ENCODE measurements at regions not wholly inside any gene's neighbourhood (a gene's known extent, or its start where the extent isn't known, plus 50 kb on each side); places are given as distances from the start of the nearest gene placed in this dataset.

GRCh38 chr13:68007576-68007975, 777.4 kb upstream of the PCDH9 start:
- H3K9me3 Mint-ChIP-seq, result peaks cover 25% of the 10 kb centered on the region
- H3K4me1 Mint-ChIP-seq (ENCODE audit: low read depth), result no peaks in the 10 kb centered on the region
- no peak overlapping the region for H3K4me3 Mint-ChIP-seq
- no peaks in the 10 kb centered on the region for H3K27me3 Mint-ChIP-seq (ENCODE audit: low read depth)
- no peaks in the 10 kb centered on the region for H3K36me3 Mint-ChIP-seq (ENCODE audit: low read depth)
- H3K27ac Mint-ChIP-seq, result no peak overlapping the region
- DNase-seq (ENCODE audit: low spot score), result no peak

GRCh38 chr13:67996101-67996500, 766.0 kb upstream of the PCDH9 start:
- no peaks in the 10 kb centered on the region for H3K27me3 Mint-ChIP-seq (ENCODE audit: low read depth)
- no peaks in the 10 kb centered on the region for H3K36me3 Mint-ChIP-seq (ENCODE audit: low read depth)
- no peaks in the 10 kb centered on the region for H3K4me1 Mint-ChIP-seq (ENCODE audit: low read depth)
- no peak overlapping the region for H3K4me3 Mint-ChIP-seq
- peaks cover 18% of the 10 kb centered on the region for H3K9me3 Mint-ChIP-seq
- H3K27ac Mint-ChIP-seq, result no peak overlapping the region
- no peak for DNase-seq (ENCODE audit: low spot score)

- Mint-ChIP-seq H3K9me3 (peaks cover 27% of the 10 kb centered on the region), H3K4me3 (no peak overlapping the region), H3K36me3 (ENCODE audit: low read depth) (no peaks in the 10 kb centered on the region), H3K4me1 (ENCODE audit: low read depth) (no peaks in the 10 kb centered on the region), H3K27ac (no peak overlapping the region), H3K27me3 (ENCODE audit: low read depth) (no peaks in the 10 kb centered on the region)
- DNase-seq (ENCODE audit: low spot score), result no peak
These were observed 760.7 kb upstream of the PCDH9 start for GRCh38 chr13:67990868-67991267.

- H3K36me3 Mint-ChIP-seq (ENCODE audit: low read depth), result no peaks in the 10 kb centered on the region
- H3K9me3 Mint-ChIP-seq, result peaks cover 26% of the 10 kb centered on the region
- no peak for DNase-seq (ENCODE audit: low spot score)
- H3K27me3 Mint-ChIP-seq (ENCODE audit: low read depth), result no peaks in the 10 kb centered on the region
- H3K27ac Mint-ChIP-seq, result no peak overlapping the region
- no peak overlapping the region for H3K4me3 Mint-ChIP-seq
- no peaks in the 10 kb centered on the region for H3K4me1 Mint-ChIP-seq (ENCODE audit: low read depth)
These were observed 756.1 kb upstream of the PCDH9 start for GRCh38 chr13:67986234-67986633.

GRCh38 chr13:67977066-67977465, 746.9 kb upstream of the PCDH9 start:
- no peak for DNase-seq (ENCODE audit: low spot score)
- no peak overlapping the region for H3K27ac Mint-ChIP-seq

DNA sequence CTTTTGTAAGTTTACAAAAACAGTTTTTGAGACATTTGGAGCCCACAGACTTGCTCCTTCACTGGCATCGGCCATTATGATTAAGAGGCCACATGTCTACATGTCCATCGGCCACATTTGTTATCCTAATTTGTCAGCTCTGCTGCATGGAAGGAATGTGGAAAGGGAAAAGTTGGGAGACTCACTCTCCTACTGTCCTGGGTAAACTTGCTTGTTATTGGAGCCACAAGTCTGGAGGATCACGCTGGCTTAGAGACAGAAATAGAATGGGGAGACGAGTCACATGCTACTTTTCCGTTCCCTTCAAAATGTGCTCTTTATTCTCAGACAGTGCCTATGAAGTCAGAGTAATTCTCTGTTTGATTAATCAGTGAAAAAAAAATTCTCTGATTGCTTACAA, 741.2 kb upstream of the PCDH9 start:
- no peaks in the 10 kb centered on the region for H3K4me1 Mint-ChIP-seq (ENCODE audit: low read depth)
- no peak overlapping the region for H3K27ac Mint-ChIP-seq
- no peaks in the 10 kb centered on the region for H3K36me3 Mint-ChIP-seq (ENCODE audit: low read depth)
- peaks cover 20% of the 10 kb centered on the region for H3K9me3 Mint-ChIP-seq
- H3K4me3 Mint-ChIP-seq, result no peak overlapping the region
- H3K27me3 Mint-ChIP-seq (ENCODE audit: low read depth), result no peaks in the 10 kb centered on the region
- DNase-seq (ENCODE audit: low spot score), result no peak

More at GRCh38 chr13:67977066-67977465, 746.9 kb upstream of the PCDH9 start:
- Mint-ChIP-seq H3K27me3 (ENCODE audit: low read depth) (no peaks in the 10 kb centered on the region), H3K4me1 (ENCODE audit: low read depth) (no peaks in the 10 kb centered on the region), H3K36me3 (ENCODE audit: low read depth) (no peaks in the 10 kb centered on the region), H3K4me3 (no peak overlapping the region), H3K9me3 (peaks cover 17% of the 10 kb centered on the region)

GRCh38 chr13:67967031-67967430, 736.9 kb upstream of the PCDH9 start:
- no peaks in the 10 kb centered on the region for H3K36me3 Mint-ChIP-seq (ENCODE audit: low read depth)
- peaks cover 33% of the 10 kb centered on the region for H3K9me3 Mint-ChIP-seq
- no peaks in the 10 kb centered on the region for H3K4me1 Mint-ChIP-seq (ENCODE audit: low read depth)
- H3K4me3 Mint-ChIP-seq, result no peak overlapping the region
- DNase-seq (ENCODE audit: low spot score), result no peak
- no peaks in the 10 kb centered on the region for H3K27me3 Mint-ChIP-seq (ENCODE audit: low read depth)
- H3K27ac Mint-ChIP-seq, result no peak overlapping the region

- Mint-ChIP-seq H3K4me1 (ENCODE audit: low read depth) (no peaks in the 10 kb centered on the region), H3K9me3 (peaks cover 34% of the 10 kb centered on the region), H3K4me3 (no peak overlapping the region), H3K36me3 (ENCODE audit: low read depth) (no peaks in the 10 kb centered on the region), H3K27me3 (ENCODE audit: low read depth) (no peaks in the 10 kb centered on the region), H3K27ac (no peak overlapping the region)
- no peak for DNase-seq (ENCODE audit: low spot score)
These were observed 735.9 kb upstream of the PCDH9 start for GRCh38 chr13:67966065-67966464.

- H3K36me3 Mint-ChIP-seq (ENCODE audit: low read depth), result no peaks in the 10 kb centered on the region
- H3K9me3 Mint-ChIP-seq, result peaks cover 29% of the 10 kb centered on the region
- H3K27me3 Mint-ChIP-seq (ENCODE audit: low read depth), result no peaks in the 10 kb centered on the region
- no peak overlapping the region for H3K27ac Mint-ChIP-seq
- H3K4me3 Mint-ChIP-seq, result no peak overlapping the region
- no peaks in the 10 kb centered on the region for H3K4me1 Mint-ChIP-seq (ENCODE audit: low read depth)
- no peak for DNase-seq (ENCODE audit: low spot score)
These were observed 734.9 kb upstream of the PCDH9 start for GRCh38 chr13:67964986-67965385.

GRCh38 chr13:67964091-67964490, 734.0 kb upstream of the PCDH9 start:
- Mint-ChIP-seq H3K36me3 (ENCODE audit: low read depth) (no peaks in the 10 kb centered on the region), H3K27me3 (ENCODE audit: low read depth) (no peaks in the 10 kb centered on the region), H3K4me3 (no peak overlapping the region), H3K4me1 (ENCODE audit: low read depth) (no peaks in the 10 kb centered on the region), H3K9me3 (peaks cover 33% of the 10 kb centered on the region), H3K27ac (no peak overlapping the region)
- DNase-seq (ENCODE audit: low spot score), result no peak

- Mint-ChIP-seq H3K36me3 (ENCODE audit: low read depth) (no peaks in the 10 kb centered on the region), H3K4me1 (ENCODE audit: low read depth) (no peaks in the 10 kb centered on the region), H3K4me3 (no peak overlapping the region), H3K27me3 (ENCODE audit: low read depth) (no peaks in the 10 kb centered on the region), H3K9me3 (peaks cover 38% of the 10 kb centered on the region), H3K27ac (no peak overlapping the region)
- DNase-seq (ENCODE audit: low spot score), result no peak
These were observed 731.2 kb upstream of the PCDH9 start for GRCh38 chr13:67961331-67961730.

- Mint-ChIP-seq H3K27ac (no peak overlapping the region), H3K4me1 (ENCODE audit: low read depth) (no peaks in the 10 kb centered on the region), H3K27me3 (ENCODE audit: low read depth) (no peaks in the 10 kb centered on the region), H3K4me3 (no peak overlapping the region), H3K9me3 (peaks cover 30% of the 10 kb centered on the region), H3K36me3 (ENCODE audit: low read depth) (no peaks in the 10 kb centered on the region)
- DNase-seq (ENCODE audit: low spot score), result no peak
These were observed 721.3 kb upstream of the PCDH9 start for GRCh38 chr13:67951431-67951830.

DNA sequence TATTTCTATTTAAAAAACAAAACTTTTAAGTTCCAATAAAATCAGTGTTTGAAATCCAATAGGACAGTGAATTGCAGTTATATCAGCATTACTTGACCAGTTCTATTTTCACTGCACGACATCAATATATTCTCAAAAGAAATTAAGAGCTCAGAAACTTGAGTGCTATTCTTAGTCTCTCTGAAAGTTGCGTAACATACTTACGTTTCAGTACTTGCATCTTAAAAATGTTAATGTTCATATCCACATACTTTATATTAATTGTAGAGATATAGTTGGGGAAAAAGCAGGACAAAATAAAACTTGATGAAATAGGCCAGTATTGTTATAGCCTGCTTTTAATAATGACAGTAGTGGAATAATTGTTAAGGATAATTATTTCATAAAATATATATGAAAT, 720.5 kb upstream of the PCDH9 start:
- DNase-seq (ENCODE audit: low spot score), result no peak
- H3K27me3 Mint-ChIP-seq (ENCODE audit: low read depth), result no peaks in the 10 kb centered on the region
- no peak overlapping the region for H3K4me3 Mint-ChIP-seq
- no peak overlapping the region for H3K27ac Mint-ChIP-seq
- no peaks in the 10 kb centered on the region for H3K36me3 Mint-ChIP-seq (ENCODE audit: low read depth)
- H3K4me1 Mint-ChIP-seq (ENCODE audit: low read depth), result no peaks in the 10 kb centered on the region
- H3K9me3 Mint-ChIP-seq, result peaks cover 28% of the 10 kb centered on the region

- H3K36me3 Mint-ChIP-seq (ENCODE audit: low read depth), result no peaks in the 10 kb centered on the region
- H3K4me1 Mint-ChIP-seq (ENCODE audit: low read depth), result no peaks in the 10 kb centered on the region
- H3K9me3 Mint-ChIP-seq, result peaks cover 32% of the 10 kb centered on the region
- DNase-seq (ENCODE audit: low spot score), result no peak
- H3K27me3 Mint-ChIP-seq (ENCODE audit: low read depth), result no peaks in the 10 kb centered on the region
- no peak overlapping the region for H3K27ac Mint-ChIP-seq
- H3K4me3 Mint-ChIP-seq, result no peak overlapping the region
These were observed 716.0 kb upstream of the PCDH9 start for GRCh38 chr13:67946131-67946530.

- no peaks in the 10 kb centered on the region for H3K36me3 Mint-ChIP-seq (ENCODE audit: low read depth)
- no peak overlapping the region for H3K4me3 Mint-ChIP-seq
- peaks cover 23% of the 10 kb centered on the region for H3K9me3 Mint-ChIP-seq
- H3K4me1 Mint-ChIP-seq (ENCODE audit: low read depth), result no peaks in the 10 kb centered on the region
- no peak overlapping the region for H3K27ac Mint-ChIP-seq
- no peaks in the 10 kb centered on the region for H3K27me3 Mint-ChIP-seq (ENCODE audit: low read depth)
- DNase-seq (ENCODE audit: low spot score), result no peak
These were observed 713.0 kb upstream of the PCDH9 start for GRCh38 chr13:67943116-67943515.

All from T-helper 2 cell treated with Interferon-gamma antibody and Interleukin-4, amounts not matched to agents 5 μg/mL and 100 μg/mL, for 36 hours (primary cell).